NCI-H128 (cell line): ENCODE measurements at regions not wholly inside any gene's neighbourhood (a gene's known extent, or its start where the extent isn't known, plus 50 kb on each side); places are given as distances from the start of the nearest gene placed in this dataset.

ENCODE experiments used
- DNase-seq: peaks from one replicate; lab custom pipeline; 2025; ENCODE audit not compliant: unreplicated experiment; lab: John Stamatoyannopoulos, UW

- no peak for DNase-seq
These were observed 73.3 kb upstream of the LHX1 start for GRCh38 chr17:36863676-36864612.

DNA sequence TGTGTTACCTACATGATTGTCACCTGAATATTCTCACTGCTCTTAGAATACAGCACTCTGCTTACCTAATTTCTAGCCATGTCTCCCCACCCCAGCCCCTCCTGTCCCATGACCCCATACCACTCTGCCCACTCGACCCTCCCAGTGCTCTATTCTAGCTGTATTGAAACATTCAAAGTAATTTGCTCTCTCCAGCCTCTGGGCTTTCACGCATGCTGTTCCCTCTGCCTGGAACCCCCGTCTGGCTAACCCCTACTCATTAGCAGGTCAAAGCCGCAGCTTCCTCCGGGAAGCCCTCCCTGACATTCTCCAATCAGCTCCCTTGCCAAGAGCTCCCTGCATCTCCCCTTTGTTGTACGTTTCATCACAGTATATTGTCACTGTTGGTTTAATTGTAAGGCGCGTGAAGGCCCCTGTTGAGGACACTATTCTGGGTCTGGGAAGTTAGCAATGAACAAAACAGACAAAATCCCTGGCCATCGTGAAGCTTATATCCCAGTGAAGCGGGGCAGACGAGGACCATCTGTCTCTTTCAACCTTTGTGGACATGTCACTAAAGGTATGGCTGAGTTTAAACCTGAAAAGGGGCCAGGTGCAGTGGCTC lies 72.3 kb upstream of the LHX1 start:
- DNase-seq, result no peak

DNA sequence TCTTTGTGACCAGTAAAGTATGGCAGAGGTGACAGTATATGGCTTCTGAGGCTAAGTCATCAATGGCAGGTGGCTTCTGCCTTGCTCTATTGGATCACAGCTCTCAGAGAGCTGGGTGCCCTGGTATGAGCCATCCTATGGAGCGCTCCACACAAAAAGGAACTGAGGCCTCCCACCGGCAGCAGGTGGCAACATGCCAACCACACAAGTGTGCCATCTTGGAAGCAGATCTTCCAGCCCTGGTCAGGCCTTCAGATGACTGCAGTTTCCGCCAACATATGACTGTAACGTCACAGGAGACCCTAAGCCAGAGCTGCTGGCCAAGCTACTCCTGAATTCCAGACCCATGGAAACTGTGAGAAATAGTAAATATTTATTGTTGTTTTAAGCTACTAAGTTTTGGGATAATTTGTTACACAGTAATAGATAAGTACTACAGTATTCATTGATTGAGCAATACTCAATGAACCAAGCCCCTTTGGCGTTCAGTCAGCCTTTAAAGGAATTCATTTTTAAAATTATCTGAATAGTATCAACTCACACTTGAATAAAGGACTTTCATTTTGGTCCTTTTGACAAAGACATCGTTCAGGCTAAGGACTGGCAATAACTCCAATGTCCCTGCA lies 69.4 kb upstream of the LHX1 start:
- DNase-seq, result no peak

GRCh38 chr17:36868777-36869176 lies 68.5 kb upstream of the LHX1 start:
- no peak for DNase-seq

DNA sequence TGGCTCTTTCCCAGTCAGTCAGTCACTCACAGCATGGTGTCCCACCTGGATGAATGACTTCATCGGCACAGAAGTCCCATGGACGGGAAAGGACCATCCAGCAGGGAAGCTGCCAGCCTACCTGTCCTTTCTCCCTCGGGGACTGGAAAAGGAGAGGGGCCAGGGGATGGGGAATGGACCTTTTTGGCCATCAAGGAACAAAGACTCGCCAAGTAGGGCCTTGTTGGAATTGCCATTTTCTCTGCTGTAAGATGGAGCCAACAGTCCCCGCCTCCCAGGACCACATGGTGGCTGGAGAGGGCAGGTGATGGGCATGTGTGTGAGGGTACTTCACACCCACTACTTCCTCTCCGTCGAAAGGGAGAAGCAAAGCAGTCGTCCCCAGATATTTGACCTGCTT lies 67.8 kb upstream of the LHX1 start:
- no peak for DNase-seq

GRCh38 chr17:36869856-36870719 lies 67.2 kb upstream of the LHX1 start:
- DNase-seq, result no peak

DNA sequence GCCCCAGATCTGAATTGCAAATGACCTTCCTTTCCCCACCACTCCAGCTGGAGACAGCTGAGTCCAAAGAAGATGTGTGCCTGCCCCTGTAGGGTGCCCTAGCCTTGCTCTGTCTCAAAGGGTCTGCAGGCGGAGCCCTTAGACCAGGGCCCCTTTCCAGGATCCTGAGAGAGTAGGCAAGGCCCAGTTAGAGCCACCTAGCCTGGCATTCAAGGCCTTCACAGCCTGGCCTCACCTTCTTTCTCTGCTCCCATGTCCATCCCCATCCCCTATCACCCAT lies 66.6 kb upstream of the LHX1 start:
- DNase-seq, result no peak

DNA sequence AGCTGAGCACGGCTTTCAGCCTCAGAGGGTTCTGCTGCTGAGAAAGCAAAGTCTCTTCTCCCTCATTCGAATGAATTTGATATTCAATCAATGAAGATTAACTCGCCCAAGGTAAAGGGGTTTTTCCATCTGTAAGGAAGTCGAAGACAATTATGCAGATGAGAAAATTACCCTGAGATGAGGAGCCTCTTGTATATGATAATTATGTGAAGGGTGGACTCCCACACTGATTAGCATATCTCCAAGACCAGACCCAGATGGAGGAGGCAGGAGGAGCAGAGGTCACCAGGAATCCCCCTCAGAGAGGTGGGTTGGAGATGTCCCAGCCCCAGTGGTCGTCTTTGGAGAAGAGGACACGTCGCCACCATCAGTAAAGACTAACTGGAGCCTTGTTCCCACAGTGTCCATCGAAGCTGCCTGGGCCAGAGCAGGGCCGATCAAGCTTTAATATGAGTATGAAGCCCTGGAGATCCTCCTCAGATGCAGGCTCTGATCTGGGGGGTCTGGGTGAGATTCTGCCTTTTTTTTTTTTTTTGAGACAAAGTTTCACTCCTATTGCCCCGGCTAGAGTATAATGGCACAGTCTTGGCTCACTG lies 61.5 kb upstream of the LHX1 start:
- no peak for DNase-seq

DNA sequence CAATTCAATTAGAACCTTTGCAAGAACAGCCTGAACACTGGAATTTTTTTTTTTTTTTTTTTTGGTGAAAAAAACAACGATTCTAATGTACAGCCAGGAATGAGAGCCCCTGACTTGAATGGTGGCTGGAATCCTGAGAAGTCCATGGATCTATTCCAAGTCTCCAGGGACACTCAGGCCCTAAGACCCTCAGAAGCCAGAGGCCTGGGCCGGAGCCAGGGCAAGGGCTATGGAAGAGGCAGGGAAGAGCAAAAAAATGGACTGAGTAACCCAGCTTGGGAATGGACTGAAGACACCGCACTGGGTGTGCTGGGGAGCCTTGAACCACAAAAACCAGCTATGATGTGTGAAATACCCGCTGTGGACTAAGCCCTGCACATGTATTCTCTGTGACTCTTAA lies 60.3 kb upstream of the LHX1 start:
- no peak for DNase-seq

- no peak for DNase-seq
These were observed 59.5 kb upstream of the LHX1 start for GRCh38 chr17:36877771-36878170.

- no peak for DNase-seq
These were observed 59.1 kb upstream of the LHX1 start for GRCh38 chr17:36878216-36878615.

GRCh38 chr17:36879027-36879426 lies 58.2 kb upstream of the LHX1 start:
- DNase-seq, result no peak

- no peak for DNase-seq
These were observed 57.6 kb upstream of the LHX1 start for GRCh38 chr17:36879624-36880131.

DNA sequence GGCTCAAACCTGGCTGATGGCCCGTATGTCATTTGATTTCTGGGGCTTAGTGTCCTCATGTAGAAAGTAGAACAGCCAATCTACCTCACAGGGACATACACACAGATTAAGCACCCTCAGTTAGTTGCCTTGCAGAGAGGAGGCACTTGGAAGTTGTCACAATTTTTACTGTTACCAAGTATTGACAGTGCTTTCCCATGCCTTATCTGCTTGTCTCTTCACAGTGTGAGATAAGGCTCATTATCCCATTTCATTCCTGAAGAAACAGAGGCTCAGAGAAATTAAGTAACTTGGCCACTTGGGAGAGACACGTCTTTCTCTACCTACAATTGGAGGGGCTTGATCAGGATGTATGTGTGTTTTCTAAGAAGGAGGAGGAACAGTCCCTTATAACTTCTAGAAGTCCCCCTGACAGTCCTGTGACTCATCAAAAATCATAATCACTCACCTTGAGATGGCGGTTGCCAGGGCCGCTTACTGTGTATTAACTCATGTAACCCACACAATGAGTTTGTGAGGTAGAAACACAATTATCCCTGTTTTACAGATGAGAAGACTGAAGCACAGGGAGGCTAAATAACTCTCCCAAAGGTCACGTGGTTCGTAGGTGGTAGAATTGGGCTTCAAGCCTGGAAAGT lies 56.9 kb upstream of the LHX1 start:
- no peak for DNase-seq

GRCh38 chr17:36881323-36881722 lies 56.0 kb upstream of the LHX1 start:
- no peak for DNase-seq

DNA sequence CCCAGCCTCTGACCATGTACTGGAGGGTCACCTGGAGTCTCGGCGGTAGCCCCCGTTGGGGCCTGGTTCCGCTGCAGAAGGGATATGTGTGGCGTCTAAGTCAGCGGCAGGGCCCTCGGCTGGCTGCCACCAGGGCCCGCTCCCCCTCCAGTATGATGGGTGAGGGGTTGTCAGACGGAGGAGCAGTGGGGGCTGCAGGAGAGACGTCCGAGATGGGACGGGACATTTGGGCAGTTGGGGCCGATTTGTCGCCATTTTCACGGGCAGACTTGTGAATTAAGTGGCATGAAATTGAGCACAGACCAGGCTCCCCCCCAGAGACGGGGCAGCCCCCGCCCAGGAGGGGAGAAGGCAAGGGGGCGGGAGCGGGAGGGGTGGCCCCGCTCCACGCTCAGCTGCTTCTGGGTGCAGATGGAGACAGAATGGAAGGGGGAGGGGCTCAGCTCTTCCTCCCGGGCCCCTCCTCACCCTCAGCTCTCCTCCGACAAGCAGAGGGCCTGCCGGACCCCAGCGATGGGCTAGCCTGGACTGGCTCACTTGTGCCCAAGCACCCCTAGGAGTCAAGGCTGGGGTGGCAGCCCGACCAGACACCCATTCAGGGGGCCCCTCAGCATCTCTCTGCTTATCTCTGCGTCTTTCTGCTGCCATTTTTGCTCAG lies 52.7 kb upstream of the LHX1 start:
- no peak for DNase-seq

GRCh38 chr17:36885153-36885735 lies 52.0 kb upstream of the LHX1 start:
- DNase-seq, result no peak

GRCh38 chr17:36885771-36886377 lies 51.4 kb upstream of the LHX1 start:
- no peak for DNase-seq
